OCI-LY7 (cell line): ENCODE measurements at regions not wholly inside any gene's neighbourhood (a gene's known extent, or its start where the extent isn't known, plus 50 kb on each side); places are given as distances from the start of the nearest gene placed in this dataset.

ENCODE experiments used
- BruUV-seq: library from RNA; stranded (reverse); fragments of 400-500 nt; replicated peaks from 2 replicates; lab custom pipeline; 2021; lab: Mats Ljungman, UMichigan
- CTCF ChIA-PET: fragments of 300-600 bp; sonication (Branson Sonifier 250); formaldehyde crosslinking; loops from one replicate; lab custom pipeline; 2022; ENCODE audit warnings: antibody characterized with exemption; ENCODE audit not compliant: unreplicated experiment; lab: Charles Lee
- POLR2A ChIA-PET: fragments of 300-600 bp; sonication (Branson Sonifier 250); formaldehyde crosslinking; loops from one replicate; lab custom pipeline; 2022; ENCODE audit warnings: antibody characterized with exemption; lab: Charles Lee
- DNase-seq: peaks from one replicate; pipeline ENCODE4 v3.0.0-alpha.2; 2015; ENCODE audit warnings: low spot score
- H2AFZ ChIP-seq: fragments of 200-600 bp; sonication (generic), shearing (Covaris generic); 2 replicates; pipeline ENCODE4 v1.6.1; 2014; ENCODE audit warnings: mild to moderate bottlenecking, antibody characterized with exemption, low read length, moderate library complexity
- H3K27ac ChIP-seq: fragments of 200-600 bp; sonication (generic); 2 replicates; pipeline ENCODE4 v1.5.1; 2014; ENCODE audit warnings: mixed run types, low read depth, mild to moderate bottlenecking, moderate library complexity, low read length, inconsistent platforms; ENCODE audit not compliant: poor library complexity, severe bottlenecking
- H3K36me3 ChIP-seq: fragments of 200-600 bp; sonication (generic); 2 replicates; pipeline ENCODE4 v1.6.1; 2014; ENCODE audit warnings: mild to moderate bottlenecking, antibody characterized with exemption, low read length, moderate library complexity, mixed read lengths; ENCODE audit not compliant: insufficient read depth
- H3K4me1 ChIP-seq: fragments of 200-600 bp; sonication (generic); 2 replicates; pipeline ENCODE4 v1.5.1; 2014; ENCODE audit warnings: mild to moderate bottlenecking, low read length; ENCODE audit not compliant: insufficient read depth, poor library complexity, severe bottlenecking
- H3K4me2 ChIP-seq: fragments of 200-600 bp; sonication (generic); 2 replicates; pipeline ENCODE4 v1.6.1; 2014; ENCODE audit warnings: mild to moderate bottlenecking, low read length
- H3K4me3 ChIP-seq: fragments of 200-600 bp; sonication (generic); 2 replicates; pipeline ENCODE4 v1.5.1; 2014; ENCODE audit warnings: mild to moderate bottlenecking, low read depth, low read length; ENCODE audit not compliant: poor library complexity, severe bottlenecking
- H3K79me2 ChIP-seq: fragments of 200-600 bp; sonication (generic); 2 replicates; pipeline ENCODE4 v1.6.1; 2016; ENCODE audit warnings: low read depth, mild to moderate bottlenecking, low read length, moderate library complexity, mixed read lengths; ENCODE audit not compliant: insufficient read depth
- H3K9me2 ChIP-seq: fragments of 200-600 bp; sonication (generic); 2 replicates; pipeline ENCODE4 v1.6.1; 2016; ENCODE audit warnings: mild to moderate bottlenecking, low read length, mixed read lengths; ENCODE audit not compliant: insufficient read depth
- H3K9me3 ChIP-seq: fragments of 200-600 bp; sonication (generic); 2 replicates; pipeline ENCODE4 v1.6.1; 2014; ENCODE audit warnings: mild to moderate bottlenecking, mixed run types, low read length, mixed read lengths
- H4K20me1 ChIP-seq: fragments of 200-600 bp; sonication (generic); 2 replicates; pipeline ENCODE4 v1.6.1; 2014; ENCODE audit warnings: mild to moderate bottlenecking, antibody characterized with exemption, low read length, moderate library complexity, mixed read lengths; ENCODE audit not compliant: insufficient read depth
- EZH2phosphoT487 ChIP-seq: fragments of 200-600 bp; sonication (generic); IDR thresholded peaks from 2 replicates; pipeline ENCODE4 v1.6.1; 2018; ENCODE audit warnings: low read depth, borderline replicate concordance, mild to moderate bottlenecking, mixed run types, antibody characterized with exemption, low read length, moderate library complexity, mixed read lengths
- intact Hi-C: fragments of 100-400 bp; cut with micrococcal nuclease; formaldehyde crosslinking; loops from one replicate; pipeline ENCODE4 v1.10.0; 2022; ENCODE audit not compliant: unreplicated experiment
- TF ChIP-seq, protein P1 (sequence below): fragments of 200-600 bp; sonication (generic); conservative IDR thresholded peaks from 2 replicates; pipeline ENCODE4 v1.5.1; 2014; ENCODE audit warnings: mild to moderate bottlenecking, antibody characterized with exemption, low read length, moderate library complexity, mixed read lengths

GRCh38 chr2:180905002-180905401 lies 75.4 kb upstream of the UBE2E3 start:
- H3K9me3 ChIP-seq = no peaks in the 10 kb centered on the region
- H3K4me1 ChIP-seq = no peaks in the 10 kb centered on the region
- H3K4me2 ChIP-seq = no peak overlapping the region
- no peaks in the 10 kb centered on the region for H4K20me1 ChIP-seq
- H3K9me2 ChIP-seq = no peaks in the 10 kb centered on the region
- H3K27ac ChIP-seq = no peak overlapping the region
- H3K79me2 ChIP-seq = no peaks in the 10 kb centered on the region
- H3K4me3 ChIP-seq = no peak overlapping the region
- BruUV-seq = no TSS peak
- H3K36me3 ChIP-seq = no peaks in the 10 kb centered on the region
- ChIA-PET POLR2A (no interaction called here), CTCF (no interaction called here)
- no peak overlapping the region for H2AFZ ChIP-seq
- DNase-seq = no peak
- intact Hi-C loops = no loop called here
- TF ChIP-seq, protein P1, sequence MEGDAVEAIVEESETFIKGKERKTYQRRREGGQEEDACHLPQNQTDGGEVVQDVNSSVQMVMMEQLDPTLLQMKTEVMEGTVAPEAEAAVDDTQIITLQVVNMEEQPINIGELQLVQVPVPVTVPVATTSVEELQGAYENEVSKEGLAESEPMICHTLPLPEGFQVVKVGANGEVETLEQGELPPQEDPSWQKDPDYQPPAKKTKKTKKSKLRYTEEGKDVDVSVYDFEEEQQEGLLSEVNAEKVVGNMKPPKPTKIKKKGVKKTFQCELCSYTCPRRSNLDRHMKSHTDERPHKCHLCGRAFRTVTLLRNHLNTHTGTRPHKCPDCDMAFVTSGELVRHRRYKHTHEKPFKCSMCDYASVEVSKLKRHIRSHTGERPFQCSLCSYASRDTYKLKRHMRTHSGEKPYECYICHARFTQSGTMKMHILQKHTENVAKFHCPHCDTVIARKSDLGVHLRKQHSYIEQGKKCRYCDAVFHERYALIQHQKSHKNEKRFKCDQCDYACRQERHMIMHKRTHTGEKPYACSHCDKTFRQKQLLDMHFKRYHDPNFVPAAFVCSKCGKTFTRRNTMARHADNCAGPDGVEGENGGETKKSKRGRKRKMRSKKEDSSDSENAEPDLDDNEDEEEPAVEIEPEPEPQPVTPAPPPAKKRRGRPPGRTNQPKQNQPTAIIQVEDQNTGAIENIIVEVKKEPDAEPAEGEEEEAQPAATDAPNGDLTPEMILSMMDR = no peak

DNA sequence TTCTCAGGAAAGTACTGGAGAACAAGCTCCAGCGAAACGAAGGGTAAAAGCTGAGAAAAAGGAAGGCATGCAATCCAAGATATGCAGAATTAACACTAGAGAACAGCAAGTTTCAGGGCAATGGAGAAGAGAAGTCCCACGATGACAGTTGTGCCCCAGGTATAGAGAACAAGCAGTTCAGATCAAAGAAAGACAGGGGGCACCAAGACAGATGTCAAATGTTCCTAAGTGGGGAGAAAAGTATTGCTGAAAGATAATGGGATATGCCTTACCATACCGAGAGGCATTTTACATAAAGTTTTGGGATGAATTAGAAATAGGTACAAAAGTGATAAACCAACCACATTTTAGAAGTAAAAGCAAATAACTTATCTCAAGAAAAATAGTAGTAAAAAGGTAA lies 79.1 kb upstream of the UBE2E3 start:
- H3K4me2 ChIP-seq = no peak overlapping the region
- no peaks in the 10 kb centered on the region for H3K36me3 ChIP-seq
- ChIA-PET CTCF (no interaction called here), POLR2A (interaction anchor here (0.6 kb wide), 1 partner anchor 112 kb away, joined by 4 read pairs; no protein-coding TSS in a partner anchor)
- H2AFZ ChIP-seq = no peak overlapping the region
- H3K79me2 ChIP-seq = no peaks in the 10 kb centered on the region
- no peaks in the 10 kb centered on the region for H3K9me3 ChIP-seq
- no peak for TF ChIP-seq EZH2phosphoT487
- TF ChIP-seq, protein P1 = no peak
- no peak for DNase-seq
- no peak overlapping the region for H3K4me3 ChIP-seq
- intact Hi-C loops = no loop called here
- no peaks in the 10 kb centered on the region for H3K4me1 ChIP-seq
- BruUV-seq = no TSS peak
- no peak overlapping the region for H3K27ac ChIP-seq
- H3K9me2 ChIP-seq = no peaks in the 10 kb centered on the region; the same call in 1 of the 2 replicates
- H4K20me1 ChIP-seq = no peaks in the 10 kb centered on the region

- TF ChIP-seq, protein P1 = no peak
- TF ChIP-seq EZH2phosphoT487 = no peak
- no peak overlapping the region for H3K4me3 ChIP-seq
- intact Hi-C loops = no loop called here
- DNase-seq = no peak
- no TSS peak for BruUV-seq
- no peak overlapping the region for H2AFZ ChIP-seq
- no peaks in the 10 kb centered on the region for H3K36me3 ChIP-seq
- ChIA-PET CTCF (no interaction called here), POLR2A (no interaction called here)
- no peaks in the 10 kb centered on the region for H3K9me3 ChIP-seq
- no peaks in the 10 kb centered on the region for H3K79me2 ChIP-seq
- no peak overlapping the region for H3K4me2 ChIP-seq
- H3K4me1 ChIP-seq = no peaks in the 10 kb centered on the region
- H3K27ac ChIP-seq = no peak overlapping the region
- no peaks in the 10 kb centered on the region for H4K20me1 ChIP-seq
- H3K9me2 ChIP-seq = no peaks in the 10 kb centered on the region; the same call in 1 of the 2 replicates
These were observed 86.7 kb upstream of the UBE2E3 start for GRCh38 chr2:180893752-180894151.
